22Rv1 (cell line): ENCODE measurements at regions not wholly inside any gene's neighbourhood (a gene's known extent, or its start where the extent isn't known, plus 50 kb on each side); places are given as distances from the start of the nearest gene placed in this dataset.

Experiments
- H3K27ac ChIP-seq: fragments of 450-650 bp; 2 replicates; pipeline ENCODE4 v1.5.1; 2017
- ZFX ChIP-seq: fragments of 450-650 bp; IDR thresholded peaks from 2 replicates; pipeline ENCODE4 v1.6.1; 2017; ENCODE audit warnings: antibody characterized with exemption, borderline replicate concordance
- TF ChIP-seq, protein P1 (sequence below): fragments of 450-650 bp; IDR thresholded peaks from 2 replicates; pipeline ENCODE4 v1.5.1; 2017; ENCODE audit warnings: mild to moderate bottlenecking

DNA sequence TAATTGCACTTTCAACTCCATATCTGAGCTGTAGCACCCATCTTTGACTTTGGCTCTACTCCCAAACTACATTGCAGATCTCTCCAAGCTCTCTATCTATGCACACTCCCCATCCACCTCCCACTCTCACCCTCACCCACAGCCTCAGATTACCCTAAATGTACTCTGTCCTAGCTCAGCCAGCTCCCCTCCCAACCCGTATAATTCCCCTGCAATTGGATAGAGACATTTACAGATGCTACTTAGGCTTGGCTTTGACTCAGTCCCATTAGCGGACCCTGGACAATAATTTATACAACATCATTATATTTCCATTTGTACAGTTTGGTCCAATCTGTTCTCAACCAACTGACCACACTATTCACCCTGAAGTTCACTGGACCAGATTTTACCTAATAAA lies 338.9 kb upstream of the ANO3 start:
- no peak overlapping the region for H3K27ac ChIP-seq

GRCh38 chr11:26011474-26011873 lies 320.5 kb upstream of the ANO3 start:
- no peak overlapping the region for H3K27ac ChIP-seq
- TF ChIP-seq, protein P1, sequence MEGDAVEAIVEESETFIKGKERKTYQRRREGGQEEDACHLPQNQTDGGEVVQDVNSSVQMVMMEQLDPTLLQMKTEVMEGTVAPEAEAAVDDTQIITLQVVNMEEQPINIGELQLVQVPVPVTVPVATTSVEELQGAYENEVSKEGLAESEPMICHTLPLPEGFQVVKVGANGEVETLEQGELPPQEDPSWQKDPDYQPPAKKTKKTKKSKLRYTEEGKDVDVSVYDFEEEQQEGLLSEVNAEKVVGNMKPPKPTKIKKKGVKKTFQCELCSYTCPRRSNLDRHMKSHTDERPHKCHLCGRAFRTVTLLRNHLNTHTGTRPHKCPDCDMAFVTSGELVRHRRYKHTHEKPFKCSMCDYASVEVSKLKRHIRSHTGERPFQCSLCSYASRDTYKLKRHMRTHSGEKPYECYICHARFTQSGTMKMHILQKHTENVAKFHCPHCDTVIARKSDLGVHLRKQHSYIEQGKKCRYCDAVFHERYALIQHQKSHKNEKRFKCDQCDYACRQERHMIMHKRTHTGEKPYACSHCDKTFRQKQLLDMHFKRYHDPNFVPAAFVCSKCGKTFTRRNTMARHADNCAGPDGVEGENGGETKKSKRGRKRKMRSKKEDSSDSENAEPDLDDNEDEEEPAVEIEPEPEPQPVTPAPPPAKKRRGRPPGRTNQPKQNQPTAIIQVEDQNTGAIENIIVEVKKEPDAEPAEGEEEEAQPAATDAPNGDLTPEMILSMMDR = no peak
- no peak for TF ChIP-seq ZFX

More for the DNA sequence above, 338.9 kb upstream of the ANO3 start:
- TF ChIP-seq ZFX = no peak
- TF ChIP-seq, protein P1 = no peak

- TF ChIP-seq, protein P1 = no peak
- no peak for TF ChIP-seq ZFX
- no peak overlapping the region for H3K27ac ChIP-seq
These were observed 317.3 kb upstream of the ANO3 start for GRCh38 chr11:26014456-26015115.

DNA sequence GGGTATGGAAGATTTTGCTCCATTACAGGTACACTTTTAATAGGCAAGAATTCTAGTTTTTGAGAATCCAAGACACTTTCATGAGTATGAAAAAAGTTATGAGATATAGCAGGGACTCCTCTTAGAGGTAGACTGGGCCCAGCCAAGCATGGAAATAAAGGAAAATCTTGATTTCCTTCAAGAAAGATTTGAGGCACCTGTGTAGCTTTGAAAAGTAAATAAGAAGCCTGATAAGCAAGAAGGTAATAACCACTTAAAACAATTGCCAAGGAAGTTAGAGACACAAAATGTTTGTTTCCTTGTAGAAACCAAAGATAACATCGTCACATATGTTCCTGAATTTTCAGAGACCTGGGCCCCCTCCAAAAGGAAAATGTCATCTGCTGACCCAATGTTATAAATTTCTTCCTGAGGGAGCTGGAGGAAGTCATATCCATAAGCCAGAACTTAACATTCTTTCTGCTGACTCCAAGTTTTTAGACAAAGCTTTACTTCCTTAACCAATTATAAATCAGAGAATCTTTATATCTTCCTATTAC lies 314.5 kb upstream of the ANO3 start:
- H3K27ac ChIP-seq = peak overlapping the region; percentile 63
- no peak for TF ChIP-seq ZFX
- TF ChIP-seq, protein P1 = no peak

GRCh38 chr11:26017903-26018302 lies 314.0 kb upstream of the ANO3 start:
- TF ChIP-seq, protein P1 = no peak
- TF ChIP-seq ZFX = no peak
- peak overlapping the region; percentile 63 for H3K27ac ChIP-seq

DNA sequence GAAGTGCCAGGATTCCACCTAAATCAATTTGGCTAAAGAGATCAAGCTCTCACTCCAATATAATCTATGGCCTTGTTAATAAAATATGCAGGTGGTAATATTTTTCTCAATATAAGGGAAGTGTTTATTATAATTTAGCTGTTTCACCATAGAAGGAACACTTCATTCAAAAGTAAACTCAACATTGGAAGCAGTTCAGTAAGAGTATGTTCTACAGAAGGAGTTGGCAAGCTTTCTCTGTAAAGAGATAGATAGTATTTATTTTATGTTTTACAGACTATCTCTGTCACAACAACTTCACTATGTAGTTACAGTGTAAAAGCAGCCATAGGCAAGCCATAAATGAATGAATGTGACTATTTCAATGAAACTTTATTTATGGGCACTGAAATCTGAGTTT lies 313.6 kb upstream of the ANO3 start:
- peak overlapping the region; percentile 63 for H3K27ac ChIP-seq
- TF ChIP-seq, protein P1 = no peak
- TF ChIP-seq ZFX = no peak

- TF ChIP-seq ZFX = no peak
- TF ChIP-seq, protein P1 = no peak
- peak overlapping the region; percentile 63; the same call in 1 of the 2 replicates for H3K27ac ChIP-seq
These were observed 312.5 kb upstream of the ANO3 start for GRCh38 chr11:26019386-26019785.
